Amniotic epithelial cell (primary cell): ENCODE measurements at regions not wholly inside any gene's neighbourhood (a gene's known extent, or its start where the extent isn't known, plus 50 kb on each side); places are given as distances from the start of the nearest gene placed in this dataset.

Experiments used
- DNase-seq: peaks from one replicate; pipeline ENCODE4 v3.0.0-alpha.2; 2010; ENCODE audit warnings: low read depth

DNA sequence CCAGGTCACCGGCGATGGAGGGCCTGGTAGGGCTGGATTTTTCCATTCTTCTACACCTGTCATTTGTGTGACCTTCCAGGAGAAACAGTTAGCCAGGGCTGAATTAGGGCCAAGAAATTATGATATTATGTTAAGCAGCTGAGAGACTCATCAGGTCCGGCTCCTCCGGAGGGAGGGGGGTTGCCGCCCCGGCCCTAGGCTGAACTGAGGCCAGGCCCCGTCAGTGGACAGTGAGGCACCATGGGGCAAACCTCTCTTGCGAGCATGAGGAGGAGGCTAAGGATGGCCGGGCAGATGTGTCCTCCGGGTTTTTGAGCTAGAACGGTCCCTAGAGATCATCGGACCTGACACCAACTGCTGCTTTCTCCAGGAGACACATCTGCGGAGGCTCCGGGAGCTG, 150.1 kb downstream of the SOX11 start:
- DNase-seq = no peak

DNA sequence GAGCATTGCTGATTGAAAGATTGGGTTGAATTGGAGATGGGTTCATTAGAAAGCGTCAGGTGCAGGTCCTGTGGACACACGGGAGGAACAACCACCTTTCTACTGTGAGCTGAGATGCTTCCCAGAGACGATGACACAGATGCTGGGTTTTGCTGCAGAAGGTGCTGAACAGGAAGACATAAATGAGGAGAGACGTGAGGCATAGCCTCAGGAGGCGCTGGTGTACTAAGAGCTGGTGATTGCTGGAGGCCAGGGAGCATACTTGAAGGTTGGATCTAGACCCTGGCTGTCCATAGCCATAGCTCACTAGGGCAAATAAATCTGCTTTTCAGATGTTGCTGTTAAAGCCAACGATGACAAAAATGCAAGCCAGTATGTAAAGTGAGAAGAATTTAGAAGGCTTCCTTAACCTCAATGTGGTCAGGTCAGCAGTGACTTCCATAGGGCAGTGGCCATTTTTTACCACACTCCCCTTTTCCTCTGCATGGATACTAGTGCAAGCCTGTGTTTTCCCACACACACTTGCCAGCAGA, 153.7 kb downstream of the SOX11 start:
- no peak for DNase-seq

DNA sequence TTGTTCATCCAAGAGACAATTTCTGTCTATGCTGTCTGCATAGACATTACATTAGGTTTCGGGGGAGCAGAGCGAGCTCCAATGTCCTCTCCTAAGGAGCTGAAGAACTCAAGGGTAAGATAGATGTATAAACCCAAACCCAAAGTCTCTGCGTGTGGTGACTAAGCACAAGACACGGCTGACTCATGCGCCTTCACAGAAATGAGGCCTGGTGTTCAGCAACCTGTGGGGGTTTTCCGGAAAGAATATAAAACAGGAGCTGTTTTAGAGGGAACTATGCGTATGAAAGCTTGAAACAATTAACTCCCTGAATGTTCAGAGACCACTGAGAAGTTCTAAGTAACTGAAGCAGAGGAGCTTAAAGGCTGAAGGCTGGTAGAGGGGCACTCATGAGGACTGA, 154.7 kb downstream of the SOX11 start:
- DNase-seq = no peak

DNA sequence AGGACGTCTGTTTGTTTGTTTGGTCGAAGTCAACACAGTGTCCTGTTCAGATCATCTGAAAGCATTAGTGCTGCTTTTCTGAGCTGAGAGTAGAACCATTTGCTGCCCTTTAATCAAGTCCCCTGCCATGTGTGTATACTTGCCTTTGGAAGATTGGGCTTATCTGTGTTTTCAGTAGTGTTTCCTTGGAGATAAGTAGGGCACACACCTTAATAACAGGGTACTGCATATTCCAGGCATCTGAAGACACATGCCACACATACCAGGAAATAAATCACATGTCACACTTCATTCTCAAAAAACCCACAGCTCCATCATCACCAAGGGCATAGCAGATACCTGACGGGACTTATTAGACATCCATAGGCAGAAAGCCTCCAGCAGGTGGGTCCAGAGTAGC, 157.4 kb downstream of the SOX11 start:
- no peak for DNase-seq

DNA sequence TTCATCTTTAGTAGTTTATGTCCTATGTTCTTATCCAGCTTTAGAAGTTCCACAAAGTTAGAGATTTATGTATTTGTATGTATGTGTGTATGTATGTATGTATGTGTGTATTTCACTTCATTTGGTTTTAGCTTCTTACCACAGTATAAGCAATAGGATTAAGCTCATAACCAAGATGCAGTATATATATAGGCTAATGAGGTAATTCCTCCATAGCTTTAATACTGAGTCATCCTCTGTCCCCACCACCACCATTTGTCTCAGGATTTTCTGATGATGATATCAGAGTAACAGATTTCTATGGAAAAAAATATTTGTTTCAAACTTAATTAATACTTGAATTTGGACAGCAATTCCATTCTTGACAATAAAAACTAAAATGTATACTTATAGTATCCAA, 159.2 kb downstream of the SOX11 start:
- DNase-seq = no peak

DNA sequence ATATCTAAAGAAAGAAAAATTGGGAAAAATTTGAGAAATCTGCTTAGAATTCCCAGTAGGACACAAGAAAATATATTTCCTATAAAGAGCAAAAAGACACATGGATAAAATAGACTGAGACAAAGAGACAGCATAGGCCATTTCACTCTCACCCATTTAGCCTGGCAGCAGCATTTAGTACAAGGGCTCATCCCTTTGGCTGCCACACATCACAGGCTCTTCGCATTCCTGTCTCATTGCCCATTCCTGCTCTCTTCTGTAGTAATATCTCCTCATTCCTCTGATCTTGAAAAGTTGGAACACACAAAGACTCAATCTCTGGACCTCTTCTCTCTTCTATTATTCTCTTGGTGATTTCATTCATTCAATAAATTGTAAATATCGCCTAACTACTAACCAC, 162.6 kb downstream of the SOX11 start:
- DNase-seq = no peak

DNA sequence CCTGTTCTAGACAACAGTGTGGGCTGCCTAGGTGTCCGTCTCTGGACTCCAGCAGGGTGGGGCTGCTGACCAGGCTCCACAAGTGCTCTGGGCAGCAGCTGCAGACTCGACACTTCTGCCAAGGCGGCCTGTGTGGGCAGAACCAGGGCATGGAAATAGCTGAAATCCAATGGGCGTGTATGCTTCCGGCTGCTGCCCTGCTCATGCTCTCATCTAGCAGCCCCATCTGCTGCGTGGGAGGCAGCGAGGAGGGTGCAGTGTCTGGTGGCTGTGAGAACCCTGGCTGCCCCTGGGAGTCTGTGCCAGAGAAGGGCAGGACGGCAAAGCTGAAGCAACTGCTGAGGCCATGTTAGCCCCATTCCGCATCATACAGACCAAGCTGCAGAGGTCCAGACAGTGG, 174.9 kb downstream of the SOX11 start:
- DNase-seq = no peak

DNA sequence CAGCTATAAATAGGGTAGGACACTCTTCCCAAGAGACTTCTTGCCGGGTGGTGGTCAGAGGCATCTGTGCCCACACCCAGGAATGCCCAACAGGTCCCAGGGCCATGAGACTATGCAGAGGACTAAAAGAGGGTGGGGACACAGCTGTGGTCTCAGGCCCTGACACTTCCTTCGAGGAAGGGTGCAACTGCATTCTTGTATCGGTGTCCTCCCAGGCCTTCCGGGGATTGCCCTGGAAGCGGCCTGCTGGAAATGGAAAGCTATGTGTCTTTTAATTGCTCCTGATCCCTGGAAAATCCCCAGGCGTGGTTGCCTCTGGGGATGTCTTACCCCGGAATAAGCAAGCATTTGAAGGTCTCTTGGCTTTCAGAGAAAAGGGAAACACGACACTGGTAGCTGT, 176.7 kb downstream of the SOX11 start:
- DNase-seq = no peak

DNA sequence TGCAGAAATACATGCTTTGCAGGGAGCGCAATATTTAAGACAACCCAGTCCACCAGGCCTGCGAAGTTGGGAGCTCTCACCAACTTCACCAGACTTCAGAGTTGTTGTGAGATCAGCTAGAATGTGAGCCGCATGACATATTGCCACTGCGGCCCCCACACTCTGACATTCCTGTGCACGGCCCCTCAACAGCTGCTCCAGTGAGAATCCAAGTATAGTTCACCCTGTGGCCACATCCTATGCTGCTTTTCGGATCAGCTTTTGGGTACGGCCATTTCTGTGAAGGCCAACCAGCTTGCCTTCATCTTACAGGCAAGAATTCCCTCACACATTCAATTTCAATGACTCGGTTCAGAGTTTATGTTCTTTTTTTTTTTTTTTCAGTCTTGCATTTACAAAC, 177.8 kb downstream of the SOX11 start:
- DNase-seq = no peak

DNA sequence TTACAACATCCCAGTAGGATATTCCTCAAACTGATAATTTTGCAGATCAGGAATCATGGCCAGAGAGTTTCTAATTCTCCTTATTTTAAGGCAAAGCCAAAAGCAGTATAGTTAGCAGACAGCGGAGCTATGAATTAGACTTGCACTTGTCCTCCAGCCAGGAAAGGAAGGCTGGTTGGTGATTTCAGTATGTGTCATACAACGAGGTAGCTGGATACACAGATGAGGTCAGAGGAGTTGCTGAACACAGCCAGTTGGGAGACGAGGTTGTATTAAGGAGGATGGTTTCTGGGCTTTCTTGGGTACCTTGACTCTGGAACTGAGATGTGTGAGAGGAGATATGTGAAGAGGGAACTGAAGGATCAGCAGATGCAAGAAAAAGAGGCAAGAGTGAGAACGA, 185.2 kb downstream of the SOX11 start:
- no peak for DNase-seq

DNA sequence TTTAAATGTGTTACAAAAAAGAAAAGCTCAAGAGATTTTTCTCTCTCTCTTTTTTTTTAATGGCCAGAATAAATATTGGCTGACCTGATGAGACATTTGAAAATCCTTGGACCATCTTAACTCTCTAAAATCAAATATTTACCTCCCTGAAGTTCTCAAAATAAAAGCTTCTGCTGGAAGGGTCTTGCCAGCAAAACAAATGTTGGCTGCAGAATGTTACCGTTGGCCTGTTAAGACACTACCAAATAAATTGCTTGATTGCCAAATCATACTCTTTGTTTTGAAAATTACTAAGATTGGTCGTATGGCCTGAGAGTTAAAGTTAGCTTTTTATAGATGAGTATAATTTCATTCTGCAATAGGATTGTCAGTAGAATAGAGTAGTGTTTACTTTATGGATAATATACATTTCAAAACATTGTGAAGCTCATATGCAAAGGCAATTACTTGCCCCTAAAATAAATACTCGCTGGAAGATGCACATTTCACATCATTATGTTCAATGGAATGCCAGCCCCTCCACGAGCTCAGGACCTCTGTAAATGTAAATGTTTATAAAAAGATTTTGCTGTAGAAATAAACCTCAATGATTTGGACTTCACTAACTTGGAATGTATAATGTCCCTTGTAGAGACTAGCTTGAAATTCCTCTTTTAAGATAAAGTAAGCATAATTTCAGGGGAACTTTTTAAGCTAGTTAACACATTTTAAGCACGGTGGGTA, 193.4 kb downstream of the SOX11 start:
- DNase-seq = no peak

DNA sequence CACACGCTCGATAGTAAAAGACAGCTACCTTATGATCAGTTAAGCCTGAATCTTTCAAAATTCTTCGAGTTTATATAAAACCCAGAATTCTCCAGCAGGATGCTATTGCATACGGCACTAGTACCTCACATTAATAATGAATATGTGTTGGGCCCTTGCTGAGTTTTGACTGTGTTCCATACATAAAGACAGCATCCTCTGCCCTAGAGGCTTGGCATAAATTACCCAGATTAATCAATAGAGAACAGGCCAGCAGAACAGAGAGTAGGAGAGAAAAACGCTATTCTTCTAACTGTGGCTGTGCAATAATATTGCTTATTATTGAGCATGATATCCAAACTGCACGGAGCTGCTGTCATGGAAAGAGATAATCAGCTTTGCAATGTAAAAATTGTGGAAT, 194.3 kb downstream of the SOX11 start:
- DNase-seq = no peak

DNA sequence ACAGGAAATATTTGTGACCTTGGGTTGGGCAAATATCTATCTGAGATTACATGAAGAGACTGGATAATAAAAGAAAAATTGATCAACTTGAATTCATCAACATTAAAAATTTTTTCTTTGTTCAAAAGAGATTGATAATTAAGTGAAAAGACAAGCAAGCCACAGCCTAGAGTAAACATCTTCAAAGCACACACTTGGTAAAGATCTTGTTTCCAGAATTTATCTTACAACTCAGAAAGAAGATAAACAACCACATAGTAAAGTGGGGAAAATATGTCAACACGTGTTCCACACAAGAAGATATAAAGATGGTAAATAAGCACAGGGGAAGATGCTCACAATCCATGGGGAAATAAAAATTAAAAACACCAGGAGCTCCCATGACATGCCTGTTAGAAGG, 195.9 kb downstream of the SOX11 start:
- no peak for DNase-seq

DNA sequence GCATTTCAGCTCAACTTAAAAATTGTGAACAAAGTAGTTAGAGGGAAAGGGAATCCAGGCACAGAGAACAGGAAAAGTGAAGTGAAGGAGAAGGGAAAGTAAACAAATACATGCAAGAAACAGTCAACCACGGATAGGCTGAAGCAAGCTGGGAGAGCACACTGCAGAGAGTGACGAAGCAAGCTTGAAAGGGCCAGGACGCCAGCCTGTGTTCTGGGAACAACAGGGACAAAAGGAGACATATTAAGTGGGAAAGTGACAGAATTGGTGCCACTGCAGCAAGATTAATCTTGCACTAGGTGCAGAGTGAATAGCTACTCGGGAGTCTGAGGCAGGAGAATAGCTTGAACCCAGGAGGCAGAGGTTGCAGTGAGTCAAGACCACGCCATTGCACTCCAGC, 197.3 kb downstream of the SOX11 start:
- no peak for DNase-seq

DNA sequence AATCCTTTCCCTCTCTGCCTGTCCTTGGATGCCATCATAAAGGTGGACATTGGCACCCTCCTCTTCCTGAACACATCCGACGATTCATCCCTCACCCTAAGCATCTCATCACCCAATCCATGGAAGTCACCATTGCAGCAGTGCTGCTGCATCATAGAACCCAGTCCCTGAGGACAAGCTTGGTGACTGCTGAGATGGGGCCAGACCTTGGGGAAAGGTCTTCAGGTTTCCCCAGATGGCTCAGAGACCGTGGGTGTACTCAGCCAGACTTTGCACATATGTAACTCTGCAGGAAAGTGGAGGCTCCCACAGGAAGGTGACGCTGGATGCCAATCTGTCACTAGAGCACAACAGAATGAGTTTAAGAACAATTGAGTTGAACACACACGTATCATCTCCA, 202.2 kb downstream of the SOX11 start:
- no peak for DNase-seq

DNA sequence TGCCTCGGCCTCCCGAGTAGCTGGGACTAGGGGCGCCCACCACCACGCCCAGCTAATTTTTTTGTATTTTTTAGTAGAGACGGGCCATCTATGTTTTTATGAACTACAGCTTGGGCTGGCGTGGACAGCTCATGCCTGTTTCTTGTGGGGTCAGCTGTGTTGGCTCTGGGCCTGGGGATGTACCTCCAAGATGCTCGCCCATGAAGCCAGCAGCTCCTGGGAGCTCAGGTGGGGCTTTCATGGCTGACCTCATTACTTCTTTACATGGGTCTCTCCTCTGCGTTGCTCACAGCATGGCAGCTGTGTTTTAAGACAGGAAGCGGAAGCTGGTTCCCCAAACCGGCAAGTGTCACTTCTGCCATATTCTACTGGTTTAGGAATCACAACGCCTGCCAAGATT, 203.1 kb downstream of the SOX11 start:
- DNase-seq = no peak

DNA sequence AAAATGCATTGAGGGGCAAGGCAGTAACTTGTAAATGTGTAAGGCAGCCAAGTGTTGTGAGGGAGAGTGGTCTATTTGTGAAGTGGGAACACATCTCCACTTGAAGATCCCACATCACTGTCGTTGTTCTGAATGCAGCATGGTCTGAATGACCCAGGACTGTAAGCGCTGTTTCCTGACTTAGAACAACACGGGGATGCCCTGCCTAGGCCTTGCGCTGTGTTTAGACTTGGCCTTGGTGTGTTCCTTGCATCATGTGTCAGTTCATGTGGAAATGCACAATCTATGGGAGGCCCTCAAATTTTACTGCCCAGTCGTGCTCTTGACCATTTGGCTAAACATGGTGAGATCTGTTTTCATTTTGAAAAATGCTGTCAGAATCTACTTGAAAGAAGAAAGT, 205.1 kb downstream of the SOX11 start:
- no peak for DNase-seq

DNA sequence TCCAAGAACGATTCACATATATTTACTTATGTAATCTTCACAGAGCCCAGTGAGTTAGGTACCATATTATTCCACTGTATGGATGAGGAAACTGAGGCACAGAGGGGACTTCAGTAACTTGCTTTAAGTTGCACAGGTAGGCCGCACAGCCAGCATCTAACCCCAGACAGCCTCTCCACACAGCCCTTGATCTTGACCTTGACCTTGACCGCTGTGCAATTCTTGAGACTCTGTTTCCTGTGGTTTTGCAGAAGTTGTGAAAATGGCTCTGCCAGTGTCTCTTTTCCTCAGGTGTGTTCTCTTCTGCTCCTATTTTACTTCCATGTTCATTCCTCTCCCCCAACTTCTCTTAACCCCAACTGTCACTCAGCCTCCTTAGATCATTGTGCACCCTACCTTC, 206.5 kb downstream of the SOX11 start:
- DNase-seq = no peak

DNA sequence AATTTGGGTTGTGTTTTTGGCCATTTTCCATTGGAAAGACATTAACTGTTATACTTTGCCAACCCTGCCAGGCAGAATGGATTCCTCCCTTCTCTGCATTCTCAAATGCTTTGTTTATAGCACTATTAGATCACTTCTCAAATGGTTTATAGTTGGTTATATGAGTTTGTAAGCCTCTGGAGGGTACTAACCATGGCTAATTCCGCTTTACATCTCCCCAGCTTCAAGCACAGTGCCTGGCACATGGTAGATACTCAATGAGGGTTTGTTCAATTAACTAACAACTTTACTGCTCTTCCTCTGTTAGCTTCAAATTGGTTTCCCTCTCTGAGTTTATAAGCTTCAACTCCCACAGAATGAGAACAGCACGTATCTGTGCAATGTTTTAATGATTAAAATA, 213.5 kb downstream of the SOX11 start:
- DNase-seq = no peak

DNA sequence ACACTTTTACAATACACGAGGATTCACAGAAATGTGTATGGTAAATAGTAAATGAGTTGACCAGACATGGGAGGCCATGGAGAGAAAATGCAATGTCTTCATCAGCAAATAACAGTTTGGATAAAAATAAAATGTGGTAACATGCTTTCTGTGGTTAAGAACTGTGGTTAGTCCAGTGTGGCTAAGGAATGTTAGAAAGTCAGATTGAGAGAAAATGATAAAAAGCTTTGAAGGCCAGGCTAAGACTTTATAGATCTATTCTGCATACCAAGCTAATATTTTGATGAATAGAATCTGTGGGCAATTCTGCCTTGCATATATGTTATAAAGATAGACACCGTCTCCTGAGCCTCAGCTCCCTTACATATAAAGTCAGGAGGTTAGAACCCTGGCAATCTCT, 215.9 kb downstream of the SOX11 start:
- no peak for DNase-seq

DNA sequence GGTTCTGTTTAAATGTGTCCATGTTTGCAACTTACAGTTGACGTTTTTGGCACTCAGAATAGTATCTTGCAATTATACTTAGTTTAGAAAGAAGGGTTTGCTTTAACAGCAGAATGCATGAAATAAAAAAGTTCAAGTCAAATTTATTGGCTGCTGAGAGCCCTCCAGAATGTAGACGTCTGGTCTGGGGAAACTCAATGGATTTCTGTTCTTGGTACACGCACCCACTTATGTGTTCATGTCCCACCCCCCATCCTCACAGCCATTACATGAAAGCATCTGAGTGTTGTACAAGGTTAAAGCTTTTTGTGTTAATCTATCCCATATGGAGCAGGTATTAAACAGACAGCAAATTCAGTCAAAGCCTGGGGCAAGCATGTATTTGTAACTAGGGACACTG, 219.5 kb downstream of the SOX11 start:
- DNase-seq = no peak

DNA sequence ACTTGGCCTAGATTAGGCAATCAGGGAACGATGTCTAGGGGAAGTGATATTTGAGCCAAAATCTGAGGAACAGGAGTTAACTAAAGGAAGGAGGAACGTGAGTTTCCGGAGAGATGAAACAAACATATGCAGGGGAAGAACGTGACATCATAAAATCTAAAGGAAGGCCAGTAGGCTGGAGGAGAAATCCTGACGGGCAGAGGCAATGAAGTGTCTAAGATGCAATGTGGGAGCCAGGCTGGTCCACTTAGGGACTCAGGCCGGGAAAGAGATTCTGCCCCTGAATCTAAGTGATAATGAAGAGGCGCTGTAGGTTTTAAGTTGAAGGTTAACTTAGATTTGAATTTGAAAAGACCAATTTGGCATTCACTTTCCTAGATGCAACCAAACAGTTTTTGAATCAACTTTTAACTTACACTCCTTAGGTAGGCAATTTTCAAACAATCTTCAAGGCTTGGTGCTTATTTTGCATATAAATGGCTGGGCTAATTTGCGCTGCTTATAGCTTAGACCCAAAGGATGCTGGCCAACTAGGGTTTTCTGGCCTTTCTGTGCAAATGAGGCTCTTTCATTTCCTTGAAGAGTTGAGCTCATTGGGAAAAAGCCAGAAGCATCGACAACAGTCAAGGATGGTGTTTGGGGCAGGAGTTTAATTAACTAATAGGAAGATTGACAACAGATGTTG, 221.7 kb downstream of the SOX11 start:
- no peak for DNase-seq

DNA sequence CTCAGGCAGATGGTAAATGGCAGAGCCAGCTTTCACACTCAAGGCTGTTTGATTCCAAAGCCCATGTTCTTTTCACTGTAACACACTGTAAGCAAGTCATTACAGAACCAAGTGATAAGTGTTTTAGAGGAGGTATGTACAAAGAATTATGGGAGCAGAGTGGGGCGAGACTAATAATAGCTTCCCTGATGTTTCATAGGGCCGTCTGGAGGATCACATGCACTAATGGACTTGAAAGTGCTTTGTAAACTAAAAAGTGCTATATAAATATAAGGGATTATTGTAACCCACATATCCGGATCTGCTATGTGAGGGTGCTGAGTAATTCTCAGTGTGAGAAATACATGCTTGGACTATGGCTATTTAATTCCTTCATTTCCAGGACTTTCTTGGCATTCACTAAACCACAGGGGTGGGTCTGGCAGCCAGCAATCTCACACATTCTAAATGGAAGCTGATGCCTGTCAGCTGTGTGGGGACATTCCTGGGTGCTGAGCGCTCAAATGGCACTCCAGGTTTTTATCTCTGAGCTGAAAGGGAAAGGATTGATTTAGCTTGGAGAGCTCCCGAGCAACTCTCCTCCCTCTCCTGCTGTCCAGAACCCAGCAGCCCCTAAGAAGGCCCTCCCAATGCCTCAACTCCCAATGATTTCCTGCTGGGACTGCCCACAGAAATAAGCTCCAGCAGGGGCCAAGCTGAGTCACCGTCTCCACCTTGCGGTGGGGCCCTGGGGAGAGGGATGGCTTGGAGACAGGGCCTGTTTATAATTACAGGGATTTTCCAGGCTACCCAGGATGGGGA, 222.8 kb downstream of the SOX11 start:
- DNase-seq = no peak
